Ascending aorta (tissue), 2 donors: ENCODE measurements at regions not wholly inside any gene's neighbourhood (a gene's known extent, or its start where the extent isn't known, plus 50 kb on each side); places are given as distances from the start of the nearest gene placed in this dataset.

Experiments
- DNase-seq, 2 donors: peaks; one replicate each; pipeline ENCODE4 v3.0.0-alpha.2; 2019; ENCODE audit warnings: low spot score in 2 of 2
- H3K27ac ChIP-seq, 2 donors: fragments of 200-600 bp; sonication (generic); one replicate each; pipeline ENCODE4 v1.5.1; 2016 to 2017; ENCODE audit warnings: mild to moderate bottlenecking in 1 of 2
- H3K27me3 ChIP-seq: fragments of 200-600 bp; sonication (generic); one replicate; pipeline ENCODE4 v1.5.1; 2017
- H3K36me3 ChIP-seq, 2 donors: fragments of 200-600 bp; sonication (generic); one replicate each; pipeline ENCODE4 v1.5.1; 2016
- H3K4me1 ChIP-seq, 2 donors: fragments of 200-600 bp; sonication (generic); one replicate each; pipeline ENCODE4 v1.5.1; 2016 to 2017; ENCODE audit warnings: mild to moderate bottlenecking in 1 of 2
- H3K4me3 ChIP-seq, 2 donors: fragments of 200-600 bp; sonication (generic); one replicate each; pipeline ENCODE4 v1.5.1; 2016 to 2017; ENCODE audit warnings: mild to moderate bottlenecking in 1 of 2
- H3K9me3 ChIP-seq, 2 donors: fragments of 200-600 bp; sonication (generic); one replicate each; pipeline ENCODE4 v1.5.1; 2016
- intact Hi-C: fragments of 100-400 bp; cut with DNase I; formaldehyde crosslinking; loops from one replicate; pipeline ENCODE4 v1.15.1; 2023
- TF ChIP-seq, protein P1 (sequence below), 3 experiments: fragments of 200-600 bp in 2 of 3; fragments of 450-650 bp in 1 of 3; sonication (generic) in 2 of 3; IDR thresholded peaks; one replicate each; pipeline ENCODE4 v1.5.1; 2016 to 2019; ENCODE audit warnings: antibody characterized with exemption in 3 of 3, mild to moderate bottlenecking in 1 of 3, moderate library complexity in 1 of 3

DNA sequence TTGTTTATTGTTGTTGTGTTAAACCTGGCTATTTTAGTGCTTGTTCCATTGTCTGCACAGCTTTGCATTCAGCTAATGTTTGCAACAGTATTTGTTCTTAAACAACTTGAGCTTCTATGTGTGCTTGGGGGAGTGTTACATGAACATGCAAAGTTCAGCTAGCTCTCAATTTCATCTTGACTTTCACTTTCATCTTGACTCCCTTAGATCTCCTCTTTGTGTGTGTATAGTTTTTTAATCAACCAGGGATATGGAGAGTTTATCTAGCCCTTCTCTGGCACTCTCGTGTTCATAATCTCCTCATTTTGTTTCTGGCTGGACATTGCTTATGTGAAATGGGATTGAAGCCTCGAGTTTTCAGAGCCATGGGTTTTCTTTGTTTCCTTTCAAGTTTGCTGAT lies 212.4 kb upstream of the ZBTB20 start:
- intact Hi-C loops: no loop called here
- TF ChIP-seq, protein P1, sequence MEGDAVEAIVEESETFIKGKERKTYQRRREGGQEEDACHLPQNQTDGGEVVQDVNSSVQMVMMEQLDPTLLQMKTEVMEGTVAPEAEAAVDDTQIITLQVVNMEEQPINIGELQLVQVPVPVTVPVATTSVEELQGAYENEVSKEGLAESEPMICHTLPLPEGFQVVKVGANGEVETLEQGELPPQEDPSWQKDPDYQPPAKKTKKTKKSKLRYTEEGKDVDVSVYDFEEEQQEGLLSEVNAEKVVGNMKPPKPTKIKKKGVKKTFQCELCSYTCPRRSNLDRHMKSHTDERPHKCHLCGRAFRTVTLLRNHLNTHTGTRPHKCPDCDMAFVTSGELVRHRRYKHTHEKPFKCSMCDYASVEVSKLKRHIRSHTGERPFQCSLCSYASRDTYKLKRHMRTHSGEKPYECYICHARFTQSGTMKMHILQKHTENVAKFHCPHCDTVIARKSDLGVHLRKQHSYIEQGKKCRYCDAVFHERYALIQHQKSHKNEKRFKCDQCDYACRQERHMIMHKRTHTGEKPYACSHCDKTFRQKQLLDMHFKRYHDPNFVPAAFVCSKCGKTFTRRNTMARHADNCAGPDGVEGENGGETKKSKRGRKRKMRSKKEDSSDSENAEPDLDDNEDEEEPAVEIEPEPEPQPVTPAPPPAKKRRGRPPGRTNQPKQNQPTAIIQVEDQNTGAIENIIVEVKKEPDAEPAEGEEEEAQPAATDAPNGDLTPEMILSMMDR (IDR thresholded peaks at IDR 0.05): no peak
- no peak overlapping the region for H3K4me3 ChIP-seq
- no peaks in the 10 kb centered on the region for H3K4me1 ChIP-seq
- no peak overlapping the region for H3K27ac ChIP-seq
- no peaks in the 10 kb centered on the region for H3K36me3 ChIP-seq
- H3K9me3 ChIP-seq: no peaks in the 10 kb centered on the region
- H3K27me3 ChIP-seq: no peaks in the 10 kb centered on the region
- DNase-seq: no peak

DNA sequence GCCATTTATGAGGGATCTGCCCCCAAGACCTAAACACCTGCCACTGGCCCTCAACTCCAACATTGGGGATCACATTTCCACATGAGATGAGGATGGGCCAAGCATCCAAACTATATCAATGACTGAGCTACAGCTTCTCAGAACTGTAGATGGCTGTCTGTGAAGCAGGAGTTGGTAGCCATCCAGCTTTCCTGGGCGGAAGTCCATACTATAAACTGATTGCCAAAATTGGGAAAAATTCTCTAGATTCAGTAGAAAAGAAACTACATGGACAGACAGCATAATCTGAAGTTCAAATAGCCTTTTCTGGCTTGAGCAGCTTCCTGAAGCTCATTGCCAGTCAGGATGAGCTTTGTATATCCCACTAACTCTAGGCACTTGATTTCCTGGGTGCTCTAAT lies 214.7 kb upstream of the ZBTB20 start:
- no peak for DNase-seq
- Histone ChIP-seq H3K9me3 (no peaks in the 10 kb centered on the region), H3K4me3 (no peak overlapping the region), H3K4me1 (no peaks in the 10 kb centered on the region), H3K36me3 (no peaks in the 10 kb centered on the region), H3K27ac (no peak overlapping the region), H3K27me3 (no peaks in the 10 kb centered on the region)
- TF ChIP-seq, protein P1 (IDR thresholded peaks at IDR 0.05): no peak
- intact Hi-C loops: no loop called here

DNA sequence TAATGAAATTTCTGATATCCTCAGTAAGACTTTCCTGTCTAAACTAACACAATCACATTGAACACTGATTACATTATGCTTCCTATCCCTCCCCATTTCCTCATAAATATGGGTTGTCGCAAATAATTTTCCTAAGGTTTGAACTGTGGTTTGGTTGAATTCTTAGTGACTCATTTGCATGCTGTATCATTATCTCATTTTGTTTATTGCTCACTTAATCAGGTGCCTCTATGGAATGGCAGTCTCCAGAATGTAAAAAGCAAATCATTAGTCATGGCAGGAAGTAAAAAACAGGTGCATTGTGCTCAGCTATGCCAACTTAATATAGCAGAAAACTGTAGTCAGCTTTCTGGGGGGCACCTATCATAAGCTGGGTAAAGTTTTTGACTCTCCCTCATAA lies 216.0 kb upstream of the ZBTB20 start:
- TF ChIP-seq, protein P1 (IDR thresholded peaks at IDR 0.05): no peak
- H3K4me1 ChIP-seq: no peaks in the 10 kb centered on the region
- H3K27me3 ChIP-seq: no peaks in the 10 kb centered on the region
- H3K9me3 ChIP-seq: no peaks in the 10 kb centered on the region
- intact Hi-C loops: no loop called here
- H3K4me3 ChIP-seq: no peak overlapping the region
- no peak overlapping the region for H3K27ac ChIP-seq
- H3K36me3 ChIP-seq: no peaks in the 10 kb centered on the region
- no peak for DNase-seq

DNA sequence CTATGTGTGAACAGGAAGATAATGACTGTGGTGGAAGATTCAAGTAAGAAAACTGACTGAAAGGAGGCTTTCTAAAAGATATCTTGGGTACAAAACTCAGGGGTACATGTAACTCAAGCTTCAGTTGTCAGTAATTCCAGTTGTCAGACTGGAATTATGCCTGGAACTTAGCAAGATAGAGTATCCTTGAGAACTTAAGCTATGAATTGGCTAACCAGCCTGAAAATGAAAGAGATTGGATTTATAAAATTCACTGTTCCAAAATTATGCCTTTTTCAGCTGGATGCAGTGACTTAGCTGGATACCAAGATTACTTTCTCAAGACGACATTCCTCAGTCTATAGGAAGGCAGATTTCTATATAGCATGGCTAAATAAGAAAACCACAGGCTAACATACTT lies 221.9 kb upstream of the ZBTB20 start:
- Histone ChIP-seq H3K4me1 (no peaks in the 10 kb centered on the region), H3K27me3 (no peaks in the 10 kb centered on the region), H3K4me3 (no peak overlapping the region), H3K36me3 (no peaks in the 10 kb centered on the region), H3K27ac (no peak overlapping the region), H3K9me3 (no peaks in the 10 kb centered on the region)
- DNase-seq: no peak
- intact Hi-C loops: no loop called here
- TF ChIP-seq, protein P1 (IDR thresholded peaks at IDR 0.05): no peak

DNA sequence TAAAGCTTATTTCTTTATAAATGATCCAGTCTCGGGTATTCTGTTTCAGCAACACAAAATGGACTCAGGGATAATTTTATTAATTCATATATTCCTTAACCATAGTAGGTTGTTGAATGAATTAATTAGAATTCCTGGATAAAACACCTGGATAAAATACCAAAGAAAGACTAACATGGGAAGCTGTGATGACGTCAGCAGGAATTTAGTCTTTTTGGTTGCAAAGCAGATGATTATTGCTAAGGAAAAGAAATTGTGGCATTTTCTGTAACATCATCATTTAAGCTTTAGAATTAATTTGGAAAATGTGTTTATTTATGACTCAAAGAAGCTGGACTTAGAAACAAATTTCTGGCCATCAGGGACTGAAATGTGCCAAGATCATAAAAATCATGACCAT lies 228.3 kb upstream of the ZBTB20 start:
- TF ChIP-seq, protein P1 (IDR thresholded peaks at IDR 0.05): no peak
- Histone ChIP-seq H3K27me3 (no peaks in the 10 kb centered on the region), H3K9me3 (no peaks in the 10 kb centered on the region), H3K36me3 (no peaks in the 10 kb centered on the region), H3K4me1 (no peaks in the 10 kb centered on the region), H3K4me3 (no peak overlapping the region), H3K27ac (no peak overlapping the region)
- intact Hi-C loops: no loop called here
- no peak for DNase-seq

DNA sequence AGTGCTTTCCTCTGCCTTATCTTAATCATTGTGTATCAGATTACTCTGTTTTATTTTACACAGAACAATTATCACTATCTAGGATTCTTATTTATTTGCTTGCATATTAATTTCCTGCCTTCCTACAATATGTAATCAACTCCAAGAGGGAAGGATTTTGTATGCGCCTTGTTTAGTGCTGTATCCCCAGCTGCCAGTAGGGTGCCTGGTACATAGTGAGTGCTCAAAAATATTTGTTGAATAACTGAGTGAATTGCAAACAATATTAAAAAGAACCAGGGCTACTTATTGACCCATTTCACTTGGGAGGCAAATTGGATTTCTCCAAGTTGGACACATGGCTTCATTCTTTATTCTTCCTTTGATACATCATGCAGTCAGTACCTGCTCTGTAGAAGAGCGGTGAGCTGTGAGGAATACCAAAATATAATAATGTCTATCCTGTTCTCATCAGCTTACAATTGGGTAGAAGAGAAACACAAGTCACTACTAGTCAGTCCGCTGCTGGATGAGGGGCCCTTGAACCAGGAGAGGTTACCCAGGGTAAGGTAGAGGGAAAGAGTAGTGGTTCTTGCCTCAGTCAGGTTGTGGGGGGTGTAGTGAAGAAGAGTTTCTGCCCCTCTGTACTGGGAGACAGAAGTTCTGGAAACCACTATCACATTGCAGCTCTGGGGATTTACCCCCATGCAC lies 233.9 kb upstream of the ZBTB20 start:
- DNase-seq: no peak
- intact Hi-C loops: no loop called here
- Histone ChIP-seq H3K27ac (peak overlapping the region in 1 of 2 donors; percentile 29), H3K27me3 (no peaks in the 10 kb centered on the region), H3K36me3 (no peaks in the 10 kb centered on the region), H3K4me3 (no peak overlapping the region), H3K9me3 (no peaks in the 10 kb centered on the region), H3K4me1 (peaks cover 0 to 3% of the 10 kb centered on the region in 2 donors)
- TF ChIP-seq, protein P1 (IDR thresholded peaks at IDR 0.05): peak in 1 of 3 experiments; percentile 8
